ENCODE measurements at regions not wholly inside any gene's neighbourhood (a gene's known extent, or its start where the extent isn't known, plus 50 kb on each side); places are given as distances from the start of the nearest gene placed in this dataset.

- no TSS peak for BruUV-seq (replicated peaks)
- Histone ChIP-seq H3K9me1 (ENCODE audit: insufficient read depth, low read length) (no peaks in the 10 kb centered on the region), H4K20me1 (ENCODE audit: insufficient read depth, low read length) (no peaks in the 10 kb centered on the region), H2AK9ac (replicated peaks; ENCODE audit: low read depth, low read length, poor library complexity) (no peak overlapping the region), H2BK20ac (ENCODE audit: low read depth, low read length) (no peak overlapping the region), H3K4me3 (ENCODE audit: insufficient read depth, low read depth, low read length) (no peak overlapping the region), H3K14ac (replicated peaks; ENCODE audit: low read depth, low read length) (no peak overlapping the region), H3K27ac (ENCODE audit: insufficient read depth, low read length) (no peak overlapping the region), H2BK120ac (ENCODE audit: low read depth, low read length) (no peak overlapping the region), H3K4me2 (ENCODE audit: low read depth, low read length) (no peak overlapping the region), H3K23ac (ENCODE audit: low read depth, low read length) (no peak overlapping the region), H3K56ac (ENCODE audit: extremely low read depth, insufficient read depth, low read length) (no peak overlapping the region), H4K91ac (ENCODE audit: insufficient read depth, low read depth, low read length) (no peak overlapping the region), H2AK5ac (ENCODE audit: low read depth, low read length) (no peak overlapping the region), H4K5ac (ENCODE audit: low read depth, low read length) (no peak overlapping the region), H3K36me3 (ENCODE audit: control insufficient read depth, insufficient read depth, low read length) (no peaks in the 10 kb centered on the region), H3K9me3 (ENCODE audit: control insufficient read depth, insufficient read depth, low read length) (0 out of 2 replicates have a peak, but pooled peaks cover 4% of the 10 kb centered on the region), H3K27me3 (ENCODE audit: control insufficient read depth, insufficient read depth, low read length) (no peaks in the 10 kb centered on the region), H2BK15ac (ENCODE audit: low read depth, low read length) (no peak overlapping the region), H3K79me1 (ENCODE audit: low read depth in 1 of 2, low read length in 2 of 2) (no peaks in the 10 kb centered on the region), H3K4ac (ENCODE audit: low read depth, low read length) (no peak overlapping the region), H3K4me1 (ENCODE audit: control insufficient read depth, insufficient read depth, low read length) (no peaks in the 10 kb centered on the region), H4K8ac (ENCODE audit: low read depth in 2 of 2, low read length in 2 of 2) (no peak overlapping the region), H2AFZ (replicated peaks; ENCODE audit: low read length, poor library complexity) (no peak overlapping the region), H3K18ac (ENCODE audit: low read depth, low read length) (no peak overlapping the region), H3K9ac (ENCODE audit: low read depth, low read length) (no peak overlapping the region), H2BK5ac (ENCODE audit: low read depth, low read length, poor library complexity, severe bottlenecking) (no peak overlapping the region)
- intact Hi-C loops (cut with micrococcal nuclease), result no loop called here
- in situ Hi-C loops (cut with MboI; ENCODE audit: low sequenced_read_pairs), result no loop called here
- ATAC-seq (ENCODE audit: low read depth) (no peak), DNase-seq (no peak)
- no CpG with 5 or more reads among the region's 3 CpGs for WGBS, 2 experiments (ENCODE audit: extremely low coverage in 2 of 2, insufficient read length in 1 of 2)
- ChIA-PET POLR2A (ENCODE audit: unreplicated experiment) (no interaction called here), CTCF (no interaction called here)
- dilution Hi-C loops (cut with HindIII; ENCODE audit: low sequenced_read_pairs, unreplicated experiment), result no loop called here
- TF ChIP-seq SMC3 (IDR thresholded peaks at IDR 0.05; ENCODE audit: low read depth, low read length), result no peak
- TF ChIP-seq, protein P1, sequence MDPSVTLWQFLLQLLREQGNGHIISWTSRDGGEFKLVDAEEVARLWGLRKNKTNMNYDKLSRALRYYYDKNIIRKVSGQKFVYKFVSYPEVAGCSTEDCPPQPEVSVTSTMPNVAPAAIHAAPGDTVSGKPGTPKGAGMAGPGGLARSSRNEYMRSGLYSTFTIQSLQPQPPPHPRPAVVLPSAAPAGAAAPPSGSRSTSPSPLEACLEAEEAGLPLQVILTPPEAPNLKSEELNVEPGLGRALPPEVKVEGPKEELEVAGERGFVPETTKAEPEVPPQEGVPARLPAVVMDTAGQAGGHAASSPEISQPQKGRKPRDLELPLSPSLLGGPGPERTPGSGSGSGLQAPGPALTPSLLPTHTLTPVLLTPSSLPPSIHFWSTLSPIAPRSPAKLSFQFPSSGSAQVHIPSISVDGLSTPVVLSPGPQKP (IDR thresholded peaks at IDR 0.05; ENCODE audit: borderline replicate concordance, low read depth, low read length), result no peak
- no peak for TF ChIP-seq RAD21 (IDR thresholded peaks at IDR 0.05; ENCODE audit: low read length)
- no peak for TF ChIP-seq NFE2L2 (IDR thresholded peaks at IDR 0.05; ENCODE audit: low read depth, low read length)
- no peak for TF ChIP-seq CEBPB (IDR thresholded peaks at IDR 0.05; ENCODE audit: low read depth, low read length)
- TF ChIP-seq, protein P2, sequence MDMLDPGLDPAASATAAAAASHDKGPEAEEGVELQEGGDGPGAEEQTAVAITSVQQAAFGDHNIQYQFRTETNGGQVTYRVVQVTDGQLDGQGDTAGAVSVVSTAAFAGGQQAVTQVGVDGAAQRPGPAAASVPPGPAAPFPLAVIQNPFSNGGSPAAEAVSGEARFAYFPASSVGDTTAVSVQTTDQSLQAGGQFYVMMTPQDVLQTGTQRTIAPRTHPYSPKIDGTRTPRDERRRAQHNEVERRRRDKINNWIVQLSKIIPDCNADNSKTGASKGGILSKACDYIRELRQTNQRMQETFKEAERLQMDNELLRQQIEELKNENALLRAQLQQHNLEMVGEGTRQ (IDR thresholded peaks at IDR 0.05; ENCODE audit: low read depth, low read length), result no peak
- no peak for TF ChIP-seq FOS (IDR thresholded peaks at IDR 0.05; ENCODE audit: low read depth, low read length)
- TF ChIP-seq MXI1 (IDR thresholded peaks at IDR 0.05; ENCODE audit: borderline replicate concordance, low read depth, low read length), result no peak
Measured at GRCh38 chr2:77920838-77921366, 398.7 kb upstream of the LRRTM4 start.

Data from IMR-90 (cell line).